ENCODE measurements at regions not wholly inside any gene's neighbourhood (a gene's known extent, or its start where the extent isn't known, plus 50 kb on each side); places are given as distances from the start of the nearest gene placed in this dataset.

- Histone ChIP-seq H3K9me3 (ENCODE audit: insufficient read depth, low read length) (no peaks in the 10 kb centered on the region), H3K27me3 (ENCODE audit: low read length) (no peaks in the 10 kb centered on the region), H3F3A (ENCODE audit: insufficient read depth) (no peaks in the 10 kb centered on the region), H4K20me1 (ENCODE audit: low read depth, low read length) (no peaks in the 10 kb centered on the region), H3K27ac (ENCODE audit: low read depth, low read length) (no peak overlapping the region), H3K9me2 (replicated peaks; ENCODE audit: insufficient read depth, low read length) (no peaks in the 10 kb centered on the region), H3K79me2 (ENCODE audit: insufficient read depth, low read length) (no peaks in the 10 kb centered on the region), H3K9ac (ENCODE audit: low read length) (no peak overlapping the region), H3K36me3 (ENCODE audit: low read length) (no peaks in the 10 kb centered on the region), H2AFZ (ENCODE audit: low read depth, low read length, severe bottlenecking) (no peak overlapping the region), H3K4me3 (ENCODE audit: insufficient read depth, low read length, poor library complexity, severe bottlenecking) (no peak overlapping the region), H3K4me2 (ENCODE audit: low read depth, low read length, poor library complexity, severe bottlenecking) (no peak overlapping the region)
- TF ChIP-seq EZH2phosphoT487 (conservative IDR thresholded peaks at IDR 0.05; ENCODE audit: low read length) = no peak
- no peak for TF ChIP-seq CTCF (IDR thresholded peaks at IDR 0.05; ENCODE audit: insufficient read depth, low read length, poor library complexity, severe bottlenecking)
Observed at GRCh38 chr2:173834141-173834540, 131.0 kb downstream of the SP3 start.

GRCh38 chr2:173835726-173836125 lies 129.4 kb downstream of the SP3 start:
- Histone ChIP-seq H3K9me2 (replicated peaks; ENCODE audit: insufficient read depth, low read length) (no peaks in the 10 kb centered on the region), H3K27me3 (ENCODE audit: low read length) (no peaks in the 10 kb centered on the region), H3K9ac (ENCODE audit: low read length) (no peak overlapping the region), H2AFZ (ENCODE audit: low read depth, low read length, severe bottlenecking) (no peak overlapping the region), H3K79me2 (ENCODE audit: insufficient read depth, low read length) (no peaks in the 10 kb centered on the region), H3F3A (ENCODE audit: insufficient read depth) (no peaks in the 10 kb centered on the region), H3K9me3 (ENCODE audit: insufficient read depth, low read length) (no peaks in the 10 kb centered on the region), H4K20me1 (ENCODE audit: low read depth, low read length) (no peaks in the 10 kb centered on the region), H3K27ac (ENCODE audit: low read depth, low read length) (no peak overlapping the region), H3K4me2 (ENCODE audit: low read depth, low read length, poor library complexity, severe bottlenecking) (no peak overlapping the region), H3K4me3 (ENCODE audit: insufficient read depth, low read length, poor library complexity, severe bottlenecking) (no peak overlapping the region), H3K36me3 (ENCODE audit: low read length) (no peaks in the 10 kb centered on the region)
- TF ChIP-seq EZH2phosphoT487 (conservative IDR thresholded peaks at IDR 0.05; ENCODE audit: low read length) (no peak), CTCF (IDR thresholded peaks at IDR 0.05; ENCODE audit: insufficient read depth, low read length, poor library complexity, severe bottlenecking) (no peak)

DNA sequence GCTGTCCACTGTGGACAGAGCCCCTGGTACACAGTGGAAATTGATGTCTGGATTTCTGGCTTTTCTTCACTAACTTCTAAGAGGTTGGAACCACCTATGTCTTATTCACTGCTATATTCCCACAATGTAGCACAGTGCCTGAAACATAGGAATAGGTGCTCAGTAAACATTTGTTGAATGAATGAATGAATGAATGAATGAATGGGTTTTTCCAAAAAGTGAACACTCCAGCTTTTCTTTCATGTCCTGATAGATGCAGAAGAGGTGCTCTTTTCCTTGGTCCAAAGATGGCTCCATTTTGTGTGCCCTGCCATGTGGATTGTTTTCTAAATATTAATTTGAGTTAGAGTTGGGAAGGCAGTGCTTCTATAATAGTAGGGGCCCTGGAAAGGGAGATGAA lies 124.1 kb downstream of the SP3 start:
- H3K4me3 ChIP-seq (ENCODE audit: insufficient read depth, low read length, poor library complexity, severe bottlenecking) = no peak overlapping the region

More for the DNA sequence above, 124.1 kb downstream of the SP3 start:
- Histone ChIP-seq H3K9ac (ENCODE audit: low read length) (no peak overlapping the region), H3K79me2 (ENCODE audit: insufficient read depth, low read length) (no peaks in the 10 kb centered on the region), H3K27me3 (ENCODE audit: low read length) (no peaks in the 10 kb centered on the region), H4K20me1 (ENCODE audit: low read depth, low read length) (no peaks in the 10 kb centered on the region), H3K36me3 (ENCODE audit: low read length) (no peaks in the 10 kb centered on the region), H2AFZ (ENCODE audit: low read depth, low read length, severe bottlenecking) (no peak overlapping the region), H3F3A (ENCODE audit: insufficient read depth) (no peaks in the 10 kb centered on the region), H3K9me3 (ENCODE audit: insufficient read depth, low read length) (no peaks in the 10 kb centered on the region), H3K4me2 (ENCODE audit: low read depth, low read length, poor library complexity, severe bottlenecking) (no peak overlapping the region), H3K9me2 (replicated peaks; ENCODE audit: insufficient read depth, low read length) (no peaks in the 10 kb centered on the region), H3K27ac (ENCODE audit: low read depth, low read length) (no peak overlapping the region)
- no peak for TF ChIP-seq CTCF (IDR thresholded peaks at IDR 0.05; ENCODE audit: insufficient read depth, low read length, poor library complexity, severe bottlenecking)
- no peak for TF ChIP-seq EZH2phosphoT487 (conservative IDR thresholded peaks at IDR 0.05; ENCODE audit: low read length)
